Activated CD4-positive, alpha-beta memory T cell treated with anti-CD3 and anti-CD28 coated beads for 36 hours (primary cell): ENCODE measurements at regions not wholly inside any gene's neighbourhood (a gene's known extent, or its start where the extent isn't known, plus 50 kb on each side); places are given as distances from the start of the nearest gene placed in this dataset.
A peak's percentile ranks its signal among the peaks of the same experiment; 100 is the strongest.

Source experiments
- CTCF ChIA-PET: fragments of 350-600 bp; sonication (Branson Sonifier 250); formaldehyde crosslinking; loops from one replicate; lab custom pipeline; 2021; ENCODE audit warnings: antibody characterized with exemption, inconsistent platforms; lab: Charles Lee
- POLR2A ChIA-PET: fragments of 350-600 bp; sonication (Branson Sonifier 250); formaldehyde crosslinking; loops from one replicate; lab custom pipeline; 2021; ENCODE audit warnings: antibody characterized with exemption; lab: Charles Lee
- DNase-seq: peaks from one replicate; pipeline ENCODE4 v3.0.0-alpha.2; 2020
- H3K27ac Mint-ChIP-seq: one replicate; pipeline ENCODE4 v1.8.0; 2021; ENCODE audit warnings: mixed read lengths
- H3K27me3 Mint-ChIP-seq: one replicate; pipeline ENCODE4 v1.8.0; 2021; ENCODE audit warnings: mixed read lengths
- H3K36me3 Mint-ChIP-seq: one replicate; pipeline ENCODE4 v1.8.0; 2021; ENCODE audit warnings: mixed read lengths
- H3K4me1 Mint-ChIP-seq: one replicate; pipeline ENCODE4 v1.8.0; 2021; ENCODE audit warnings: low read depth, mixed read lengths
- H3K4me3 Mint-ChIP-seq: one replicate; pipeline ENCODE4 v1.8.0; 2021; ENCODE audit warnings: mild to moderate bottlenecking, mixed read lengths
- H3K9me3 Mint-ChIP-seq: one replicate; pipeline ENCODE4 v1.8.0; 2021; ENCODE audit warnings: mixed read lengths
- intact Hi-C: fragments of 100-400 bp; cut with micrococcal nuclease; formaldehyde crosslinking; loops from one replicate; pipeline ENCODE4 v1.15.1; 2023

DNA sequence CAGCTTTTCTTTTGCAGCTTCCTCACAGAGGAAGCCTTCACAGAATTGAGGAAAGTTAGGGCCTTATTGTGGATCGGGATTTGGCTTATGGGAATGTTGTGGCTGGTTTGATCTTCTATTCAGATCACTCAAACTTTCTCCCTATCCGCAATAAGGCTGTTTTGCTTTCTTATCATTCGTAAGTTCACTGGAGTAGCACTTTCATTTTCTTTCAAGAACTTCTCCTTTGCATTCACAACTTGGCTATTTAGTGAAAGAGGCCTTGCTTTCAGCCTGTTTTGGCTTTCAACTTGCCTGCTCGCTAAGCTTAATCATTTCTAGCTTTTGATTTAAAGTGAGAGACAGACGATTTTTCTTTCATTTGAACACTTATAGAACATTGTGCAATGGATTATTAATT lies 181.9 kb upstream of the B3GALT2 start:
- H3K36me3 Mint-ChIP-seq = no peaks in the 10 kb centered on the region
- peak overlapping the region; percentile 39 for H3K27ac Mint-ChIP-seq
- ChIA-PET CTCF (interaction anchor here (0.6 kb wide), 1 partner anchor 60 kb away, joined by 3 read pairs; no protein-coding TSS in a partner anchor), POLR2A (no interaction called here)
- no peaks in the 10 kb centered on the region for H3K27me3 Mint-ChIP-seq
- intact Hi-C loops = no loop called here
- H3K9me3 Mint-ChIP-seq = no peaks in the 10 kb centered on the region
- H3K4me1 Mint-ChIP-seq = peaks cover 18% of the 10 kb centered on the region
- no peak for DNase-seq
- peak overlapping the region; percentile 60 for H3K4me3 Mint-ChIP-seq

DNA sequence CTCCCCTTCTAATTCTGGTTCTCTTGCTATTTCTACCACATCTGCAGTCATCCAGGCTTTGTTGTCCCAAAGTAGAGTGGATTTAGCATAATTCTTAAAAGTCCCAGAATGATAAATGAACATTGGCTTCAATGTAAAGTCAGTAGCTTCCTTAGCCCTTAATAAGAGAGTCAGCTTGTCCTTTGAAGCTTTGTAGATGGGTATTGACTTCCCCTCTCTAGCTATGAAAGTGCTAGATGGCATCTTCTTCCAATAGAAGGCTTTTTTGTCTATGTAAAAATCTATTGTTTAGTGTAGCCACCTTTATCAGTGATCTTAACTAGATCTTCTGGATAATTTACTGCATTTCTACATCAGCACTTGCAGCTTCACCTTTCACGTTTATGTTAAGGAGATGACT lies 181.4 kb upstream of the B3GALT2 start:
- Mint-ChIP-seq H3K27ac (no peak overlapping the region), H3K36me3 (no peaks in the 10 kb centered on the region), H3K4me1 (peaks cover 18% of the 10 kb centered on the region), H3K9me3 (no peaks in the 10 kb centered on the region), H3K27me3 (no peaks in the 10 kb centered on the region), H3K4me3 (peak overlapping the region; percentile 60)
- intact Hi-C loops = no loop called here
- POLR2A ChIA-PET = no interaction called here
- no peak for DNase-seq
- CTCF ChIA-PET = interaction anchor here (0.6 kb wide), 1 partner anchor 60 kb away, joined by 3 read pairs; no protein-coding TSS in a partner anchor

DNA sequence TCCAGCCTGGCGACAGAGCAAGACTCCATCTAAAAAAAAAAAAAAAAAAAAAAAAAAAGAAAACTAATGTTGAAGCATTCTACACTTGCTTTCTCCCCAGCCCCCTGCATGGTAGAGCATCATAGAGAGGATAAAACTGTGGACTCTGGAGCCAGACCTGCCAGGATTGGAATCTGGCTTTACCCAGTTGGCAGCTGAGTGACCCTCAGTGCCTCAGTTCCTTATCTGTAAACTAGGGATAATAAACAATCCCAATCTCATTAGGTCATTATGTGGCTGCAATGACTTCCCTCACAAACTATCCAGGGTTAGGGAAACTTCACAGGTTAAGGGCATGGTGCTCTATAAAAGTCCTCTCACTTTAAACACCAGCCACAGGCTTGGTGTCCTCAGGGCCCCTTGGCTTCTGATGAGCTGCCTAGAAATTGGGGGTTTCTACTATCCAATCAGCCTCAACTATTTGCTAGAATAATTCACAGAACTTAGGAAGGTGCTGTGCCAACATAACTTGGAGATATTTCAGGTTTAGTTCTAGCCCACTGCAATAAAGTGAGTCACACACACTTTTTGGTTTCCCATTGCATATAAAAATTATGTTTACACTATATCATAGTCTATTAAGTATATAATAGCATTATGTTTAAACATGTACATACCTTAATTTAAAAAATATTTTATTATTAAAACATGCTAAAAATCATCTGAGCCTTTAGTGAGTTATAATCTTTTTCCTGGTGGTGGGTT lies 180.5 kb upstream of the B3GALT2 start:
- ChIA-PET POLR2A (no interaction called here), CTCF (no interaction called here)
- Mint-ChIP-seq H3K4me1 (peaks cover 18% of the 10 kb centered on the region), H3K36me3 (no peaks in the 10 kb centered on the region), H3K4me3 (no peak overlapping the region), H3K27ac (no peak overlapping the region), H3K9me3 (no peaks in the 10 kb centered on the region), H3K27me3 (no peaks in the 10 kb centered on the region)
- DNase-seq = no peak
- intact Hi-C loops = no loop called here

DNA sequence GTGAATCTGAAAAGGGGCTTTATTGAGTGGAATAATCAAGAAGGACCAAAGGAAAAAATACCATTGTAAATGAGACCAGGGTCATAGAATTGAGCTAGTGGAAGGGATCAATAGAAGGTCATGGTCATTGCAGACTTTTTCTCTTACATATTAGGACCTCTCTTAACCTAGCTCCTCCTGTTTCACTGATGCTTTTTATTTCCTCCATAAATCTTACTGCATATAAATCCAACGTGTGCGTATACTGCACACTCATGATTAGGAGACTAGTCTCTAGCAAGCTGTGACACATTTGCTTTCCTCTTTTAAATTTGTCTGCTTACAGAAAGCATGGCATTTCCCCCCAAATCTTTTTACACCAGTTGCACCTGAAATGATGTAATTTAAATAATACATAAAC lies 179.6 kb upstream of the B3GALT2 start:
- ChIA-PET CTCF (no interaction called here), POLR2A (interaction anchor here (1.0 kb wide), 1 partner anchor 486 kb away, joined by 3 read pairs; no protein-coding TSS in a partner anchor)
- H3K9me3 Mint-ChIP-seq = no peaks in the 10 kb centered on the region
- intact Hi-C loops = no loop called here
- H3K36me3 Mint-ChIP-seq = no peaks in the 10 kb centered on the region
- H3K27ac Mint-ChIP-seq = no peak overlapping the region
- peaks cover 18% of the 10 kb centered on the region for H3K4me1 Mint-ChIP-seq
- H3K27me3 Mint-ChIP-seq = no peaks in the 10 kb centered on the region
- no peak overlapping the region for H3K4me3 Mint-ChIP-seq
- no peak for DNase-seq

DNA sequence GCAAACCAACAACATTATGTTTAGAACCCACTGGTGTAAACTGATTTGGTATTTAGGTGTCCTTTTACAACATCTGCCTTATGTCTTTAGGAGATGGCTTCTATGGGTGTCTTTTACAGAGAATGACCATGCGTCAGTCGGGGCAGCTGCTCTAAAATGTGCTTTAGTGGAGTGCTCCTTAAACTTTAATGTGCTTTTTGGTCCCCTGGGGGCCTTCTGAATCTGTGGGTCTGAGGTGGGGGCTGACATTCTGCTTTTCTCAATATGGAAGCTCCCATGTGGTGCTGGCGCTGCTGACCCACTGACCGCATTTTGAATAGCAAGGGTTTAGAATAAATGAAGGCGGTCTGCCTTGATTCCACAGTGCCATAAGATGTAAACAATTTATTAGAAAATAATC lies 173.2 kb upstream of the B3GALT2 start:
- Mint-ChIP-seq H3K27ac (no peak overlapping the region), H3K9me3 (no peaks in the 10 kb centered on the region), H3K4me1 (no peaks in the 10 kb centered on the region), H3K27me3 (no peaks in the 10 kb centered on the region), H3K4me3 (no peak overlapping the region), H3K36me3 (no peaks in the 10 kb centered on the region)
- intact Hi-C loops = no loop called here
- POLR2A ChIA-PET = no interaction called here
- CTCF ChIA-PET = no interaction called here
- no peak for DNase-seq

DNA sequence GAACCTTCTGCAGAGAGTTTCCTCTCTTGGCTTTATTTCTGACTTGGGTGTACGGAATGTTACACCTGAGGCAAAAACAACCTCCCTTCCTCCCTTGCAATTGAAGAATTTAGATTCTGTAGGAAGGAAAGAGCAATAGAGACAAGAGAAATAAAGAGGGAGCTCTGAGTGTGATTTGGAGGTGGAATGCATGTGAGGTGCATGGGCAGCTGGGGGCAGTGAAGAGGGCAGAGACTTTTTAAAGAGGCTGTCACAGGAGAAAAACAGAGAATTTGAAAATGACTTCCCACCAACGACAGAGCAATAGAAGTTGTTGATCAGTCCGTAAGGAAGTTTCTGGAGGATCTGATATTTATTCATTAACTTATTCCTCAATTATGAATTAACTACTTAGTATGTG lies 172.0 kb upstream of the B3GALT2 start:
- CTCF ChIA-PET = no interaction called here
- H3K4me1 Mint-ChIP-seq = no peaks in the 10 kb centered on the region
- no peaks in the 10 kb centered on the region for H3K36me3 Mint-ChIP-seq

DNA sequence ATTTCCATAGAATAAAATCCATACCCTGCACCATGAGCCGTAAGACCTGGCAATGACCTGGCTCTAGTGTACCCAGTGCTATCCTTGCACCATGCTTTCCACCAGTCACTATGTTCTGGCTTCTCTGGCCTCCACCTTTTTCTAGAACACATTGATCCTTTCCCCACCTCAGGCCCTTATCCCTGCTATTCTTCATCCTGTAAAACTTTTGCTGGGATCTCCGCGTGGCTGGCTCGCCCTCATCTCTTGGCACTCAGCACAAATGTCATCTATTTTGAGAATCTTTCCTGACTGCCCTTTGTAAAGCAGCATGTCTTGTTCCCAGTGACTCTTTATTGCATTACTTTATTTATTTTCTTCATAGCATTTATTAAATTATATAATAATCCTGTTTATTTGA lies 169.8 kb upstream of the B3GALT2 start:
- Mint-ChIP-seq H3K27ac (no peak overlapping the region), H3K4me1 (no peaks in the 10 kb centered on the region), H3K36me3 (no peaks in the 10 kb centered on the region), H3K9me3 (no peaks in the 10 kb centered on the region), H3K27me3 (no peaks in the 10 kb centered on the region), H3K4me3 (no peak overlapping the region)
- POLR2A ChIA-PET = no interaction called here
- CTCF ChIA-PET = no interaction called here
- intact Hi-C loops = no loop called here
- no peak for DNase-seq

More for the DNA sequence above, 172.0 kb upstream of the B3GALT2 start:
- POLR2A ChIA-PET = no interaction called here
- Mint-ChIP-seq H3K27me3 (no peaks in the 10 kb centered on the region), H3K27ac (no peak overlapping the region), H3K4me3 (no peak overlapping the region), H3K9me3 (no peaks in the 10 kb centered on the region)
- no peak for DNase-seq
- intact Hi-C loops = no loop called here

DNA sequence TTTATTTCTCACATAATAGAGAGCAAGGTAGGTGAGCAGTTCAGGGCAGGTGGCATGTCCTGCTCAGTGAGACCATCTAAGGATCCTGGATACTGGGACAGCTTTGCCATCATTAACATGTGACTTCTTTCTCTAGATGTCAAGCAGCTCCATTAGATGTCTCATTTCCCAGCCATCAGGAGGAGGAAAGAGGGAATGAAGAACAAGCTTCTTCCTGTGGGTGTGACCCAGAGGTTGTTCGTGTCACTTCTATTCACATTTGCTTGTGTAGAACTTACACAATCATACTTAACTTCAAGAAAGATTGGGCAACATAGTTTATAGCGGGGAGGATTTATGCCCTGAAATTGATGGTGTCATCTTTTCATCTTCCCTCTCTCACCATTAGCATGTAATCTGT lies 169.2 kb upstream of the B3GALT2 start:
- ChIA-PET CTCF (no interaction called here), POLR2A (no interaction called here)
- Mint-ChIP-seq H3K4me3 (no peak overlapping the region), H3K27ac (no peak overlapping the region), H3K27me3 (no peaks in the 10 kb centered on the region), H3K36me3 (no peaks in the 10 kb centered on the region), H3K4me1 (no peaks in the 10 kb centered on the region), H3K9me3 (no peaks in the 10 kb centered on the region)
- intact Hi-C loops = no loop called here
- DNase-seq = no peak

DNA sequence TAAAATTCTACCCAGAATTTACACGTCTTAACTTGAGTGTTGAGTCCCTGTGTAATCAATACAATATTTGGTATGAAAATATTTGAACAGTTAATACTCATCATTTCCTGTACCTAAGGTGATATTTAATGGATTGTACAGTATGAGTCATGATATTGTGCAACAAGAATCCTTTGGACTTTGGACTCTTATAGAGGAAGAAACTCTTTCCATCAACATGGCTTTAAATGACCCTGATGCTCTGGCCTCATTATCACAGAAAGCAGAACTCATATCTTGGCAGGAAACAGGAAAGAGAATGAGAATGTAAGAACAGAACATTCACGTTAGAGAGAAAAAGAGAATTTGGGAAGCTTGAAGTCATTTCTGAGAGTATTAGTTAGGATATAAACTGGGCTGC lies 168.8 kb upstream of the B3GALT2 start:
- intact Hi-C loops = no loop called here
- ChIA-PET POLR2A (no interaction called here), CTCF (no interaction called here)
- Mint-ChIP-seq H3K4me3 (no peak overlapping the region), H3K27ac (no peak overlapping the region), H3K9me3 (no peaks in the 10 kb centered on the region), H3K4me1 (no peaks in the 10 kb centered on the region), H3K27me3 (no peaks in the 10 kb centered on the region), H3K36me3 (no peaks in the 10 kb centered on the region)
- no peak for DNase-seq

DNA sequence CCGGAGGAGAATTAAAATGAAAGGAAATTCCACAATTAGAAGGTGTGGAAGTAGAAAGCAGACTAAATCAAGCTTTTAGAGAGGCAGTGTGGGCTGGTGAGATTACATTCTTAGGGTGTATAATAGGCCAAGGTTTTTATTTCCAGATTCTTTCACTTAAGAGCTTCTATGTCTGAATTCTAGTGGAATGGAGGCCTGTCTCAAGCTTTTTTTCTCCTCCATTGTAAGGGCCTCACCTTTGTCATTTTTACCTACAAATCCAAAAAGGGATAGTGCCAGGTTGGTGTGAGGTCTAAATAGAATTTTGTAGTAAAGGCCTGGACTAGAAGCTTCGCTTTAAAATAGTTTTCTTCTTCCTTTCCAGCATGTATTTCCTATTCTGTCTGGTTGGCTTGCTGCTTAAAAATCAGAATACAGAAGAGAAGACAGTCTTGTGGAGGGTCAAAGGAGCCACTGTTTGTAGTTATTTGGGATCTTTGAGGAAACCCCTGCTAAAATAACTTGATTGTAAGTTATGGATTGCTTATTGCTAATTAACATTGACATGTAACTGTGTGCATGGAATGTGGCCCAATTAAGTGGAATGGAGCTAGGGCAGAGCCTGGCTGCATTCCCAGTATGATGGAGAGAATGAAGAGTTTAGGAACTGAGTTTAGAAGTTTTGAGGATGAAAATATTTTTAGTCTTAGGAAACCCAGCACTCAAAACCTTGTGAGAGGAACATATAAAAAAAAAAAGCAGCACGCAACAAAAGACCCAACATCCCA lies 162.5 kb upstream of the B3GALT2 start:
- no peaks in the 10 kb centered on the region for H3K36me3 Mint-ChIP-seq
- H3K4me1 Mint-ChIP-seq = no peaks in the 10 kb centered on the region
- POLR2A ChIA-PET = interaction anchor here (0.6 kb wide), 1 partner anchor 455 kb away, joined by 5 read pairs; no protein-coding TSS in a partner anchor
- H3K27ac Mint-ChIP-seq = no peak overlapping the region
- intact Hi-C loops = no loop called here
- no peak overlapping the region for H3K4me3 Mint-ChIP-seq
- H3K27me3 Mint-ChIP-seq = no peaks in the 10 kb centered on the region
- DNase-seq = no peak
- H3K9me3 Mint-ChIP-seq = no peaks in the 10 kb centered on the region
- CTCF ChIA-PET = interaction anchor here (0.7 kb wide), 1 partner anchor 10 kb away, joined by 3 read pairs; no protein-coding TSS in a partner anchor

DNA sequence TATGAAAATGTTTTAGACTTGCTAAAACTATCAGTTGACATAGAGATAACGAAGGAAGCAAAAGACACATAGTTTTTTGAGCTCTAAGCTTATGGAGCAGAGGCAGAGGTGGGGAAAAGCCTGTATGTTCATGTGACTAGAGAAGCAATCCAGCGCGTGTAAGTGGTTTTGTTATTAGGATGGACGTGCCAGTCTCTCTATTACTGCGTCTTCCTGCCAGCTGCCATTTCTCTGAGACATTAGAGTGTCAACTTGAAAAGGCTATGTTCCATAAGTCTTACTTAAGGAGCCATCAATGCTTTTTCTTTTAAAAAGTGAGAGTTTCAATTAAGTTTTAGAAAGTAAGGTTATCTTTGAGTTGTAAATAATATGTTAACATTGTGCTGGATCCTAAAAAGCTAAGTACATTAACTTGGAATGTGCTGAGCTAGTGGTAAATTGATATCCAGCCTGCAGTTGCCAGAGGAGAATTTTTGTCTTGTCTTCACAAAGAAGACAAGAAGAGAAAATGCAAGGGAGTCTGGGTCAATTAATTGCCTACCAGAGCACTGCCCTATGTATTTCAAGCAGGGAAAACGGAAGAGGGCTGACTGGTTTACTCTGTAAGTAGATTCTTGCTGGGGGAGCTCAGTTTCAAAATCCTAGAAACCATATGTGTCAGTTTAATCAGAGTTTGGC lies 161.8 kb upstream of the B3GALT2 start:
- ChIA-PET POLR2A (interaction anchor here (0.6 kb wide), 1 partner anchor 456 kb away, joined by 5 read pairs; no protein-coding TSS in a partner anchor), CTCF (interaction anchor here (0.7 kb wide), 1 partner anchor 9 kb away, joined by 3 read pairs; no protein-coding TSS in a partner anchor)
- intact Hi-C loops = no loop called here
- H3K27ac Mint-ChIP-seq = no peak overlapping the region
- DNase-seq = no peak
- no peaks in the 10 kb centered on the region for H3K36me3 Mint-ChIP-seq
- H3K4me3 Mint-ChIP-seq = no peak overlapping the region
- H3K4me1 Mint-ChIP-seq = no peaks in the 10 kb centered on the region
- H3K27me3 Mint-ChIP-seq = no peaks in the 10 kb centered on the region
- no peaks in the 10 kb centered on the region for H3K9me3 Mint-ChIP-seq

DNA sequence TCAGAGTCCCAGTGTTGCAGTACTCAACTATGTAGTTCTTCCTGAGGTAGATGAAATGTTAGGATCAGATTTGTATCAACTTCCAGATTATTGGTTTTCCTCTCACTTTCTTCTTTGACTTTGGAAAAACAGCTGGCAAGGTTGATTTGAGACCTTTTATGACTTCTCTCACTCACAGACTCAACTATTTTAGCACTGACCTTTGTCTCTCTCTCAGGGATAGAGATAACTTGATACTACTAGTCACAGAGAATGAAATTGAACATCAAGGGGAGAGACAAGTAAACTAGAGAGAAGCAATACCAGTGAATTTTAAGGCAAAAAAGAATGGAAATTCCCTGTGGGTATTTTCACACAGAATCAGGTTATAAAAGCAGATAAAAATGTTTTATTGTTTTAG lies 159.7 kb upstream of the B3GALT2 start:
- no peak overlapping the region for H3K4me3 Mint-ChIP-seq
- H3K27ac Mint-ChIP-seq = no peak overlapping the region
- H3K9me3 Mint-ChIP-seq = no peaks in the 10 kb centered on the region
- intact Hi-C loops = no loop called here
- ChIA-PET POLR2A (no interaction called here), CTCF (interaction anchor here (0.6 kb wide), 1 partner anchor 30 kb away, joined by 3 read pairs; no protein-coding TSS in a partner anchor)
- H3K36me3 Mint-ChIP-seq = no peaks in the 10 kb centered on the region
- DNase-seq = no peak
- H3K27me3 Mint-ChIP-seq = no peaks in the 10 kb centered on the region
- no peaks in the 10 kb centered on the region for H3K4me1 Mint-ChIP-seq
